NCI-H2196 treated with DMSO at 0.1 percent for 48 hours (cell line): ENCODE measurements at regions not wholly inside any gene's neighbourhood (a gene's known extent, or its start where the extent isn't known, plus 50 kb on each side); places are given as distances from the start of the nearest gene placed in this dataset.
"Not testable (repeated sequence)": the region's sequence is repeated elsewhere in the genome, so short reads cannot be mapped to it uniquely, and the experiment has no call there.

ENCODE experiments used
- DNase-seq: peaks from one replicate; lab custom pipeline; 2025; ENCODE audit not compliant: unreplicated experiment; lab: John Stamatoyannopoulos, UW

DNA sequence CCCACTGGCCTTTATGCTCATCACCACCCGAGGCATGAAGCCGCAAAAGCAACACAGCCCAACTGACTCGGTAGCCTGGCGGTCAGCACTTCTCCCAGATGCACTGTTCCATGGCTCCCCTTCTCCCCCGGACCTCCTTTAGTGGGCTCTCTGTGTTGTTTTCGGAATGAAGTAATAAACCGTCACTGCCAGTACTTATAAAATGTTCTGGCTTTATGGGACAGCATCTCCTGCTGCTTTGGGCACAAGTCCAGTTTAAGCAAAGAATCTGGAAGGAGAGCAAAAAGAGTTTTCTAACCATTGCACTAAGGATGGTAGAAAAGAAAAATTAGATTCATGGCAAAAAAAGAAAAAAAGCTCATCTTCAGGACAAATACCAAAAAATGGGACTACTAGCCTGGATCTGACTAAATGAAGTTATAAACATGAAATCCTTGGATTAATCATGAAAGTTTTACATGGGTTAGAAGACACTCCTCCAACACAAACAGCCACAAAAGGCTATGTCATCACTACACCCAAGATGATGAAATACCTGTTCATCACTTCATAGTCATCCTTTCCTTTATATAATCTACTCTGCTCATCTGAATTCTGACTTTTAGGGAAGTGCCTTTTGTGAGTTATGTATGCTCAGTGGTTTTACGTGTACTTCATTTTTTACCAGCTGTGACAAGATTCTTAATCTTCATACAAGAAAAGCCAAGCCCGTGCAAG is 89.5 kb upstream of the UBE2E2 start:
- DNase-seq, result no peak

DNA sequence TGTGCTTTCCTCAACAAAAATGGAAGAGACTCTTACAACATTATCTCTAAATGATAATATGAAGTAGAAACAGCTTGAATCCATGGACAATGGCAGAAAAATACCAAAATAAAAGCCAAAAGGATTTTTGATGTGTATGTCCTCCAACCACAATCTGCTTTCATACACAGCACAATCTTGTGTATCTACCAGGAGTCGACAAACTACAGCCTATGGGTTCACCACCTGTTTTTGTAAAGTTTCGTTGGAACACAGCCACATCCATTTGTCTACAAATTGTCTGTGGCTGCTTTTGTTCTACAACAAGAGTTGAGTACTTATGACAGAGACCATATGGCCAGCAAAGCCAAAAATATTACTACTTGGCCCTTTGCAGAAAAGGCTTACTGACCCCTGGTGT is 88.7 kb upstream of the UBE2E2 start:
- DNase-seq, result no peak

DNA sequence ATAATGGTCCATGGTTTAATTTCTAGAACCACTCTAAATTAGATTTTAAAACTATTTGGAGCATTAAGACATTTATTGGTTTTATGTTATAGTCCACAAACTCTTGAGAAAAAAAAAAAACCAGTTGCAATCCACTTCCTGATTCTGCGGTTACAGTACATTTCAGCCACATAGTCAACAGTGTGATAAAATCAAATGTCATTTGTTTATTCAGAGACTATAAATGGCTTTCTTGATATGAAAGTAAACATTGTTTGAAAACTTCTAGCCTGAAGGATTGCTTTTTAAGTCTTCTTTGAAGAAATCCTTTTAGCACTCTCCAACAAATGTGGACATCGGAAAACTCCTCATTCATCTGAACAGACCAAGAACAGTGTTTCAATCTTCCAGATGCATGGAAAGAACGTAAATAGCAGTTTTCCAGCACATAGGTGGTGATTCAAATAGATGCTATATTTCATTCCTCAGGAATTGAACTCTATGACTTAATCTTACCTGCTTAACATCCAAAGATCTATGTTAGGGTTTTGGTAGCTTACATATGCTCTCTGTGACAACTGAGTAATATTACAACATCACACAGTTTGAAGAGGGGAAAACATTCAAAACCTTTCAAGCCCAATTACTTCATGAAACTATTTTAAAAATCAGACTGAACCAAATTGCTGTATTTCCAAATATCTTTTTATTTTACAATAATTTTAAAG is 87.8 kb upstream of the UBE2E2 start:
- DNase-seq, result no peak

DNA sequence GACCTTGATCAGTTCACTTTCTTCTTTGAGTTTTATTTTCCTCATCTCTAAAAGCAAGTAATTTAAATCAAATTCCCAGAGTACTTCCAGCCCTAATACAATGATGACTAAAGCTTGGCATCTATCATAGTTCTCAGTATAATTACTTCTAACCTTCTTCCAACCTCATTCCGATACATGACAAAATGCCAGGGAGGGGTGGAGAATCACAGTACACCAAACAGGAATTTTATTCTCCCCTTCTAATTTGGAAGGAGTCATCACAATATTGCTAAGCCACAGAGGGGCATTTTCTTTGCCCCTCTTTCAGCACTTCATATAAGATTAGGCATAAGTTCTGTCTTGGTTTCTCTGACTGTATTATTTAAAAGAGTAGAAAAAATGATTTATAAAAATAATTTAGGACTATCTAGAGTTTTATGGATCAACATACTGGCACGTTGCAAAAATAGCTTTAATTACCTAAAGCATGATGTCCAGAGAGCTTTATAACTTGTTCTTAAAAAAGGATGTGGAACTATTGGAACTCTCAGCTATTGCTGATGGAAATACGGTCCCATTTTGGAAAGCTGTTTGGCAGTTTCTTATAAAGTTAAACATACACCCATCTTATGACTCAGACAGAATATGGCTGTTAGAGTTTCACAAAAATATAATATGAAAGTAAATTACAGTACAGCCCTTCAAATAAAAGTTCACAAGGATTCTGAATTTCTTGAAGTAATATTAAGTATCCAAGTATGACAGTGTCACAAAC is 86.9 kb upstream of the UBE2E2 start:
- no peak for DNase-seq

DNA sequence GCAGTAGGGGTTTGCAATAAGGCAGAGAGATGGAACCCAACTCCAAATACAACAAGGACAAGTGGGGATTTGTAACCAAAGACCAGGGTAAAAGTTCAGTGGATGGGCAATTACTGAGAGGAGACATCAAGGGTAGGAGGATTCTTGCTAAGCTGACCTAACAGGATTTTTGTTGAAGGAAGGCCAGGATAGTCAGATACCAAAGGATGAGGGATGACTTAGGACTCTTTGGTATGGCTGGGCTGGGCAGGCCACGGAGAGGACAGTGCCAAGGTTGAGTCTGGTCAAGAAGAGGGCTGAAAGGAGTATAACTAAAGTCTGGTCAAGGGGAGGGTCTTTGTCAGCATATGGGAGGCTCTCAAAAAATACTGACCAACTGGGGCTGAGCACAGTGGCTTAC is 85.3 kb upstream of the UBE2E2 start:
- no peak for DNase-seq

DNA sequence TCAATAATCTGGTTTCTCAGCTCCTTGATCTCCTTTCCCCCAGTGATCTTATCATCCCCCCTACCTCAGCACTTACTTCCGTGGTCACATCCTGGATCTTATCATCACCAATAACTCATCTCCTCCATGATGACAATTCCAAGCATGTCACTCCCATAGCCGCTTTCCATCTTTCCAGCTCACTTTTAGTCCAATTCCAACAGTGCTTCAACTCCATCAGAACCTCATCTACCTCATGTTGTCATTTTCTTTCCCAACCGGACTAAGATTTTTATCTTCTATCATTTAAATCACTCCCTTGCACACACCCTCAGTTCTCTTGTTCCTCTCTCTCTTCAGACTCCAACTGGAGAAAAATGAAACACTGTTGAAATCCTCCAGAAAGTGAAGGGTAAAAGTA is 75.9 kb upstream of the UBE2E2 start:
- no peak for DNase-seq

DNA sequence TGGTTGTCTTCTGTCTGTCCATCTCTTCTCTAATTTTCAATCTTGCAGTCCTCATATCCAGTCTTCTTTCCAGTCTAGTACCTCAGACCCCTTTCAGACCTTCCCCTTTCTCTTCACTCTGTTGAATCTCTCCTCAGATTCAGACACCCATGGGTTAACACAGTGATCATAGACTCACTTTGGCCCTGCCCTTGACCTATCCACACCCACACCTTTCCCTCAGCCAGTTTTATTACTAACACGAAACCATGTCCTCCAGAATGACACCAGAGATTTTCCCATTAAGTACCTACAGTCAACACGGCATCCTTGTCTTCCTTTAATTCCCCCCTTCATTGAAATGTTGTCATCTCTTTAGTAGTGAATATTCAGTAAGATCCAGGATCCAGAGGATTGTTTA is 74.5 kb upstream of the UBE2E2 start:
- DNase-seq, result no peak

DNA sequence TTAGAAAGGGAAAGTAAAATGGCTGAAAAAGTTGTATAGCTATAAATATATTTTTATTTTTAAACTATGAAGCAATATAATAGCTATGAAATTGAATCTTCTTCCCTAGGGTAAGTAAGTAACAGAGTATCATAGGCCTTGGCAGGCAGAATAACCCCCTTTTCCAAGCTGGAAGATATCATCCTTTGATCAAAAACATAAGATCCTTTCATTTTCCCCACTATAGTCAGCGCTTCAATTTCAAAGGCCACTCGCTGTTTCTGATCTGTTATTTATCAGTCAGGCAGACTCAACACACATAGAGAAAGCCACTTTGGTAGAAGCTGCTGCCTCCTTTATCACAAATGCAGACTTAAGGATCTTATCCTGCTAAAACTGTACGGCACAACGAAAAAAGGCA is 74.0 kb upstream of the UBE2E2 start:
- no peak for DNase-seq

DNA sequence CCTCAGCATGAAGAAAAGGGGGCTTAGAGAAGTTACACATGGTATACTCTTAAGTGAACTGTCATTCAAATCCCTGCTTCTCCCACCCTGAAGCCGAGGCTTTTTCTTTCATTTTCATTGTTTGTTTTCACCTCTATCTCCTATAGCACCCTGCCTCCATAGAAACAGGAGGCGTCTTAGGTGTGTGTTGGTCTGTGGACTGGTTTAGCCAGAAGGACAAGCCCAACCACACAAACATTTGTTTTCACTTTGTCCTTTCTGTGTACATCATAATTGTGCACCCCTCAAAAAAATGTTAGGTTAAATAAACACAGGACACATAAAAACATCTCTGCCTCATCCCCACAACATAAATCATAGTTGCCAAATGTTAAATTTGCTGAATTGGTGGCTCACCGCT is 73.3 kb upstream of the UBE2E2 start:
- no peak for DNase-seq

DNA sequence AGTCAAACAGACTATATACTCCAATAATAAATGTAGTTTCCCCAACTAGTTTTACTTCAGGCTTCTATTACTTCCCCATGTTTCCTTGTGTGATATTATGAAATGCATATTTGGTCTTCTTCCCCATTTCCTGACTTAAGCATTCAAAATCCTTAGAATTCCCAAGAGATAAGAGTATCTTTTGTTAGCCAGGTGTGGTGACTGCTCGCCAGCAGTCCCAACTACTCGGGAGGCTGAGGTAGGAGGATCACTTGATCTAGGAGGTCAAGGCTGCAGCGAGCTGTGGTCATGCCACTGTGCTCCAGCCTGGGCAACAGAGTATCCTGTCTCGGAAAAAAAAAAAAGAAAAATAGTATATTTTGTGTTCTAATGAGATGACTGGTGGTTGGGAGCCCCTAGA is 72.7 kb upstream of the UBE2E2 start:
- no peak for DNase-seq

DNA sequence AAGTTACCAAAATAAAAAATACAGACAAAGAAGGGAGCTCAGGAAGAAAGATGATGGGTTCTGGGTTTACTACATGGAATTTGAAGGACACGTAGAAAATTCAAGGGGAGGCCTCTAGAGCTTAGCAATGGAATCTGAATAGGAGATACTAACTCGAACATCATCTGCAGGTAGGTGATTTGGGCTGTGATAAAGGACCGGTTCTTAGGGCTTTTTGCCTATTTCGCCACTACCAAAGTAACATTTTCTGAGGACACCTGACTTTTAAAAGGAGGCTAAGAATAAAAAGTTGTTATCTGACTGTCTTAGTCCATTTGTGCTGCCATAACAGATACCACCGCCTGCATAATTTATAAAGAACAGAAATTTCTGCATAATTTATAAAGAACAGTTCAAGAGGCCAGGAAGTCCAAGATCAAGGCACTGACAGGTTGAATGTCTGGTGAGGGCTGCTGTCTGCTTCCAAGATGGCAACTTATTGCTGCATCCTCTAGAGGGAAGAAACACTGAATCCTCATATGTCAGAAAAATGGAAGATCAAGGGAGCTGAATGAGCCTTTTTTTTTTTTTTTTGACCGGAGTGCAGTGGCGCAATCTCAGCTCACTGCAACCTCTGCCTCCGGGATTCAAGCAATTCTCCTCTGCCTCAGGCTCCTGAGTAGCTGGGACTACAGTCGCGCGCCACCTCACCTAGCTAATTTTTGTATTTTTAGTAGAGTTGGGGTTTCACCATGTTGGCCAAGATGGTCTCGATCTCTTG is 67.9 kb upstream of the UBE2E2 start:
- DNase-seq, result no peak

DNA sequence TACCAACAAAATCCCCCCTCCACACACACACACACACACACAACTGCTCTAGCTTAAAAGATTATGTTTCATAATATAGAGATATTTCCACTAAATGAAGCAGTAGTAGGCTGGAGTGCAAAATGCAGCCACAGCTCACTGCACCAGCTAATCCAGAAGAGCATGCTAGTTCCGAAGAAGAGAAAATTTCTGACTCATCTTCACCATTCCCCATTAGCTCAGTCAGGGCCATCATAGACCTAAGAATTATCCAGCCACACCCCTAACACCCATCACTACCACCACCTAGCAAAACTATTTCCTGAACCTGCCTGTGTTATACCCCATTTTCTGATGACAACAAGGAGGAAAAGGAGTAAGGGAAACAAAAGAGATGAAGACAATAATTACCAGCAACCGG is 67.1 kb upstream of the UBE2E2 start:
- DNase-seq, result no peak

DNA sequence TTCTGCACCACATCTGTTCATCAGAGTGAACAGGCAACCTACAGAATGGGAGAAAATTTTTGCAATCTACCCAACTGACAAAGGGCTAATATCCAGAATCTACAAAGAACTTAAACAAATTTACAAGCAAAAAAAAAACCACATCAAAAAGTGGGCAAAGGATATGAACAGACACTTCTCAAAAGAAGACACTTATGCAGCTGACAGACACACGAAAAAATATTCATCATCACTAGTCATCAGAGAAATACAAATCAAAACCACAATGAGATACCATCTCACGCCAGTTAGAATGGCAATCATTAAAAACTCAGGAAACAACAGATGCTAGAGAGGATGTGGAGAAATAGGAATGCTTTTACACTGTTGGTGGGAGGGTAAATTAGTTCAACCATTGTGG is 59.1 kb upstream of the UBE2E2 start:
- DNase-seq, result not testable (repeated sequence)

DNA sequence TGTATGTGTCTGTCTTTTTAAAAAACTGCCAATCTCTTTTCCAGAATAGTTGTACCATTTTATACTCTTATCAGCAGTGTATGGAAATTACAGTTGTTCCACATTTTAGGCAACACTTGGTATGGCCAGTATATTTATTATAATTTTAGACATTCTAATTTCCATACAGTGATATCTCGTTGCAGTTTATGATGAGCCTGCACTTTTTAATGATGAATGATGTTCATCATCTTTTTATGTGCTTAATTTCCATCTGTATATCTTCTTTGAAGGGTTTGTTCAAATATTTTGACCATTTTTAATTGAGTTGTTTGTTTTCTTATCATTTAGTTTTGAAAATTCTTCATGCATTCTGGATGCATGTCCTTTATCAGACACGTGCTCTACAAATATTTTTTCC is 57.0 kb upstream of the UBE2E2 start:
- no peak for DNase-seq

DNA sequence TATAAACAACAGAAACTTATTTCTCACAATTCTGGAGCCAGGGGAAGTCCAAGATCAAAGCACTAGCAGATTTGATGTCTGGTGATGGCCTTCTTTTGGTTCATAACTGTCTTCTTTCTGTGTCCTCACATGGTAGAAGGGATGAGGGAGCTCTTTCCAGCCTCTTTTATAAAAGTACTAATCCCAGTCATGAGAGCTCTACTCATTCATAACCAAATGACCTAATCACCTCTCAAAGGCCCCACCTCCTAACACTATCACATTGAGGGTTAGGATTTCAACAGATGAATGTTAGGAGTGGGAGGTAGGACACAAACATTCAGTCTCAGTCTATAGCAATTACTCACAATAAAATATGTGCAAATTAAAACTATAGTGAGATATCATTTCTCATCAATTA is 50.1 kb upstream of the UBE2E2 start:
- no peak for DNase-seq
